Pancreas (tissue), 10 donors: ENCODE measurements at regions not wholly inside any gene's neighbourhood (a gene's known extent, or its start where the extent isn't known, plus 50 kb on each side); places are given as distances from the start of the nearest gene placed in this dataset.

Experiments used
- ATAC-seq, 4 donors: fragments of 200-7000 bp; cut with Tn5 transposase; one replicate each; pipeline versions ENCODE4 v1.8.0 to v1.9.1; 2020; ENCODE audit warnings: mild to moderate bottlenecking in 4 of 4, moderate library complexity in 4 of 4
- DNase-seq, 6 donors: peaks; one replicate each; pipeline ENCODE4 v3.0.0-alpha.2; 2020
- FAIRE-seq: peaks from 2 replicates; lab custom pipeline; 2012; peaks lifted over from hg19 to GRCh38; lab: Jason Lieb, UNC
- H3K27ac ChIP-seq, 4 donors: fragments of 200-600 bp; sonication (generic); 1 replicate in 3 of 4; 2 replicates in 1 of 4; pipeline versions ENCODE4 v1.5.0 to v1.8.0; 2020
- H3K27me3 ChIP-seq, 4 donors: fragments of 200-600 bp; one replicate each; pipeline ENCODE4 v1.8.0; 2021
- H3K36me3 ChIP-seq, 3 donors: fragments of 200-600 bp; sonication (generic) in 1 of 3; one replicate each; pipeline versions ENCODE4 v1.5.0 to v1.8.0; 2020 to 2021
- H3K4me1 ChIP-seq, 3 donors: fragments of 200-600 bp; one replicate each; pipeline ENCODE4 v1.8.0; 2021
- H3K4me3 ChIP-seq, 4 donors: fragments of 200-600 bp; sonication (generic) in 2 of 4; one replicate each; pipeline versions ENCODE4 v1.5.0 to v1.8.0; 2020 to 2021
- H3K9me3 ChIP-seq, 4 donors: fragments of 200-600 bp; one replicate each; pipeline ENCODE4 v1.8.0; 2021
- CTCF ChIP-seq, 4 donors: fragments of 200-600 bp; sonication (generic) in 3 of 4; IDR thresholded peaks; one replicate each; pipeline versions ENCODE4 v1.5.0 to v1.8.0; 2021; ENCODE audit warnings: antibody characterized with exemption in 4 of 4
- WGBS, 2 donors: extraction: QIAGEN DNeasy Blood & Tissue Kit; methylation state at CpG; one replicate each; pipeline ENCODE4 v1.1.7; 2013; 5-methylcytosine and 5-hydroxymethylcytosine counted together
- intact Hi-C, 3 donors: fragments of 100-400 bp; cut with DNase I; formaldehyde crosslinking; loops; one replicate each; pipeline versions ENCODE4 v1.11.1 to v1.14.2; 2022
- donor health status: healthy with polysubstance abuse.
- donor health status: DM: no; HTN: no; CAD: no; lungs with moderate emphysema.
- donor health status: DM: no; HTN: no; CAD: no.
- donor health status: control.
- donor health status: control.
- donor health status: Bipolar disorder and iron deficiency.
- donor health status: DM: yes; HTN: yes; CAD: no.
- donor health status: DM: no; HTN: no; CAD: no.
- donor health status: DM: no; HTN: no; CAD: no.
- donor health status: DM: yes; HTN: yes; CAD: no.

- intact Hi-C loops, result no loop called here
- H3K36me3 ChIP-seq, result no peaks in the 10 kb centered on the region
- FAIRE-seq, result no peak
- no peaks in the 10 kb centered on the region for H3K4me1 ChIP-seq
- no peaks in the 10 kb centered on the region for H3K9me3 ChIP-seq
- H3K4me3 ChIP-seq, result no peak overlapping the region
- no peak for DNase-seq
- no peak overlapping the region for H3K27ac ChIP-seq
- ATAC-seq, result no peak
- H3K27me3 ChIP-seq, result no peaks in the 10 kb centered on the region
- WGBS, 2 donors, result 58 to 65% methylated on average over 1 of the region's 1 CpG
- TF ChIP-seq CTCF (IDR thresholded peaks at IDR 0.05), result no peak
These were observed 256.7 kb upstream of the TNP1 start for GRCh38 chr2:217116610-217117009.

GRCh38 chr2:217114117-217114516 lies 254.3 kb upstream of the TNP1 start:
- H3K27ac ChIP-seq, result no peak overlapping the region
- no peaks in the 10 kb centered on the region for H3K4me1 ChIP-seq
- 72 to 85% methylated on average over 6 of the region's 6 CpGs for WGBS, 2 donors
- no peak overlapping the region for H3K4me3 ChIP-seq
- no peak for DNase-seq
- no peak for ATAC-seq
- no peaks in the 10 kb centered on the region for H3K36me3 ChIP-seq
- TF ChIP-seq CTCF (IDR thresholded peaks at IDR 0.05), result no peak
- intact Hi-C loops, result no loop called here
- H3K27me3 ChIP-seq, result no peaks in the 10 kb centered on the region
- H3K9me3 ChIP-seq, result no peaks in the 10 kb centered on the region
- no peak for FAIRE-seq

- no peak for ATAC-seq
- no peak for TF ChIP-seq CTCF (IDR thresholded peaks at IDR 0.05)
- 93% methylated on average over 4 of the region's 4 CpGs for WGBS, 2 donors
- intact Hi-C loops, result no loop called here
- H3K27ac ChIP-seq, result no peak overlapping the region
- no peak for DNase-seq
- no peaks in the 10 kb centered on the region for H3K4me1 ChIP-seq
- no peaks in the 10 kb centered on the region for H3K36me3 ChIP-seq
- no peak overlapping the region for H3K4me3 ChIP-seq
- H3K27me3 ChIP-seq, result no peaks in the 10 kb centered on the region
- FAIRE-seq, result no peak
- H3K9me3 ChIP-seq, result no peaks in the 10 kb centered on the region
These were observed 253.6 kb upstream of the TNP1 start for GRCh38 chr2:217113491-217113890.

GRCh38 chr2:217110550-217110949 lies 250.7 kb upstream of the TNP1 start:
- intact Hi-C loops, result no loop called here
- no peak for FAIRE-seq

More at GRCh38 chr2:217110550-217110949, 250.7 kb upstream of the TNP1 start:
- DNase-seq, result no peak
- ATAC-seq, result no peak
- Histone ChIP-seq H3K4me3 (no peak overlapping the region), H3K9me3 (no peaks in the 10 kb centered on the region), H3K27ac (no peak overlapping the region), H3K36me3 (no peaks in the 10 kb centered on the region), H3K27me3 (no peaks in the 10 kb centered on the region), H3K4me1 (no peaks in the 10 kb centered on the region)
- TF ChIP-seq CTCF (IDR thresholded peaks at IDR 0.05), result no peak
- WGBS, 2 donors, result 79 to 80% methylated on average over 3 of the region's 3 CpGs
